ENCODE measurements at regions not wholly inside any gene's neighbourhood (a gene's known extent, or its start where the extent isn't known, plus 50 kb on each side); places are given as distances from the start of the nearest gene placed in this dataset.

- no peak for DNase-seq
These were observed 1045.9 kb downstream of the VRK1 start for GRCh38 chr14:97843066-97843465.

DNA sequence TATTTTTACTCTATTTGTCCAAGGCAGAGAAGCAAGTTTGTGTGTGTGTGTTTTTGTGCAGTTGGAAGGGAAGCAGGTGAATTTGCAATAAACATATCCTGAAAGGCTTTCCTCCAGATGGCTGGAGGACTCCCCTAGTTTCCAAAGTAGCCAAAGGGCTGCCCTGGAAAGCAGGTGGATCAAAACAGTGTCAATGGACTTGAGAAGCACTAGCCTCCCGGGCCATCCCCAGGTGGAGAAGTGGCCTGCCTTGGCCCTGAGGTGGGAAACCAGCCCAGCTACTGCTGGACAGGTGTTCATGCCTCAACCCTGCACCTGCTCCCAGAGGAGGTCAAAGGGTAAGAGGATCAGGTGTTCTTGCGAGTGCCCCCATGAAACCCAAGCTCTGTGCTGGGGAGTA is 1046.9 kb downstream of the VRK1 start:
- no peak for DNase-seq

DNA sequence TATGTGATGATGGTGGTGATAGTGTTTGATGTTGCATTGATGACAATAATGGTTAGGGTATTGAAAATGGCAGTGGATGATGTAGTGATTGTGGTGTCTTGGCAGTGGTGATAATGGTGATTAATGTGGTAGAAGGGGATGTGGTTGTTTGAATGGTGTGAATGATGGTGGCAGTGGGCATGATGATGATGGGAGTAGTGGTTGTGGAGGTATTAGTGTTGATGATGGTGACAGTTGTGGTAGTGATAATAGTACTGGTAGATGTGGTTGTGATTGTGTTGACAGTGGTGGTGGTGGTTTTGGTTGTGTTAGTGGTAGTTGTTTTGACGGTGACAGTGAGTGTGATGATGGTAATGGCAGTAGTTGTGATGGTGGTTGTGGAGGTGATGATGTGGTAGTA is 1049.0 kb downstream of the VRK1 start:
- no peak for DNase-seq

- DNase-seq = no peak
These were observed 1051.3 kb downstream of the VRK1 start for GRCh38 chr14:97848317-97848980.

DNA sequence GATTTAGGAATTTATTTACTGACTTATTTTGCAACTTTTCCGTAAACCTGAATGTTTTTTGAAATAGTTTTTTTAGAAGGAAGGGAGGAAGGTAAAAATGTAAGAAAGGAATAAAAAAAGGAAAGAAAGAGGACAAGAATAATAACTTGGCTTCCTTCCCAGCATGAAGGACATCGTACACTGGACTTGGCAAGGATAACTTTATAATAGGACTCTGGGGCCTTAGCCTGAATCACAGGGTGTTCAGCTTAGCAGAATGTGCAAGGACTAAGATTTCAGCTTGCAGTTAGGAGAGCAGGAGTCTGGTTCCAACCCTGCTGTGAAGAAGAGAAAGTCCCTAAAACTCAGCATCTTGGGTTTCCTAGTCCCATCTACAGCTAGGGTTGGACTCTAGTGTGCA is 1053.3 kb downstream of the VRK1 start:
- no peak for DNase-seq

GRCh38 chr14:97850886-97851285 is 1053.7 kb downstream of the VRK1 start:
- no peak for DNase-seq

DNA sequence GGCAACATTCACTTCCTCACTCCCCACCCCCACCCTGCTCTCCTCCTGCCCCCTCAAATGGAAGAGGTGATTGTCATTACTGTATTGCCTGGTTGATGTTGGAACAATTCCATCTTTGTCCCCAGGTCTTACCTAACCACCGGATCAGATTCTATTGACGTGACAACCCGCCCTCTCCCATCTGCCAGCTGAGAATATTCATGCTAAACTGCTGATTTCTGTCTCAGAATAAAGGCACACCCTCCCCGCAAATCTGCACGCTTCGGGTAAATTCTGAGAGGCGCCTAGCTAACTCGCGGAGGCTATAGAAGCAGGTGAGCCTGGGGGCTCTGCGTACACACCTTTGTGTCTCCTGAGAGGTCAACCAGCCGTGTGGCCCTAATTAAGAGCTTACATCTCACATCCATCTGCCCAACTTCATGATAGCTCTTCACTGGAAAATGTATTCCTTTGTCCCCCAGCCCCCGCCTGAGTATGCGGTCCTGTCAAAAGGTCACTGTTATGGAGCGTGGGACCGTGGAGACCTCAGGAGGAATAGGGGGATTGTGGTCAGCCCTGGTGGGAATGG is 1054.3 kb downstream of the VRK1 start:
- no peak for DNase-seq

DNA sequence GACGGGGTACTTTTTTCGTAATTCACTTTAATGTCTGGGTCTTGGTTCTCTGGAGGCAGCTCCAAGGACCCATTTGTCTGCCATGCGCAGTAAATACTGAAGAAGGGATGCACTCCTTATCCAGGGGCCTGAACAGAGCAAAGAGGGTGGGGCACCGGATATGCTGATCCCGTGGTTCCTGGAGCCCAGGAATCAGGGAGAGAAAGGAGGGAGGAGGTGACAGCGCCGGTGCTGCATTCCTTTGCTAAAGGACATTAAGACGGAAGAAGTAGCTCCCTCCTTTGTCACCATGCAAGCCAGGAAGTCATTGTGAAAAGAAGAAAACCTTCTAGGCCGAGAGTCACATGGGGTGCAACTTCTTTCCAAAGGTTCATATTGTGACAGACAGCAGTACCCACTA is 1057.7 kb downstream of the VRK1 start:
- DNase-seq = no peak

DNA sequence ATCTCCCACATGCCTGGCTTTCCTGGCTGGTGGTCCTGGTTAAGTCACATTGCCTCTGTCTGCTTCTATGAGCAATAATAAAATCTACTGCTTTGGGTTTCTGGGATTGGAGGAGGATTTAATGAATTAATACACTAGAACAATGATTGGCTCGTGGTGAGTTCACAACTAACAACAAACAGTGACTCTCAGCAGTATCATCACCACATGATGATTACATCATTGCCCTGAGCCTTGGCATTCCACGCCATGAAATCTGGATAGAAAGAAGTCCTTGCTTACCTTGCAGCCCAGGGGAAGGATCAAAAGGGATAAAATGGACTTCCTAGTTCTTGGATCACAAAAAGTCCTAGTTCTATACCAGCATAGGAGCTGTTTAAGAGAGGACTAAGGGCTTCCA is 1069.0 kb downstream of the VRK1 start:
- DNase-seq = no peak

DNA sequence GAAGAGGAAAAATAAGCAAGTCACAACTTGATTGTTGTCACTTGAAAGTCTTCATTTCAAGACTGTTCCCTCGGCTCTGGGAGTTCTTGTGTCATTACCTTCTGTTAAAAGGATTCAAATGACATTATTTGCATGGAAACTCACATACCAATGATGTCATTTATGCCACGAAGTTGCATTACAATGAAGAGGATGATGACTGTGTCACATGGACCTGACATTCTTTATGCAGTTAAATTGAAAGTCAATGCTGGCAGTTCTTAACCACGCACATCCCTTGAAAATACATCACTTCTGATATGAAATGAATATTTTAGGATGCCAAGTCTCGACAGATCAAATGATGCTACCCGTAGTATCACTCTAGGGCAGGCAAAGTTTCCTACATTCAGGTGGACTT is 1069.5 kb downstream of the VRK1 start:
- DNase-seq = no peak

DNA sequence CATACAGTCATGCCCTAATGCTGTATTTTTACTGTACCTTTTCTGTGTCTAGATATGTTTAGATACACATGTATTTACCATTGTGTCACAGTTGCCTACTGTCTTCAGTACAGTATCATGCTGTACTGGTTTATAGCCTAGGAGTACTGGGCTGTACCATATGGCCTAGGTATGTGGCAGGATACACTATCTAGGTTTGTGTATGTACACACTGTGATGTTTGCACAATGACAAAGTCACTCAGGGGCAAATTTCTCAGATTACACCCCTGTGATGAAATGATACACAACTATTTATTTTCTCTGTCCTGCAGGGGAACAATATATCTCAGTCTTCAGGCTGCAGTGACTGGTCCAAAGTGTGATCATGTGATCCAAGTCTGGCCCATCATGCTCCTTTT is 1076.1 kb downstream of the VRK1 start:
- DNase-seq = no peak

DNA sequence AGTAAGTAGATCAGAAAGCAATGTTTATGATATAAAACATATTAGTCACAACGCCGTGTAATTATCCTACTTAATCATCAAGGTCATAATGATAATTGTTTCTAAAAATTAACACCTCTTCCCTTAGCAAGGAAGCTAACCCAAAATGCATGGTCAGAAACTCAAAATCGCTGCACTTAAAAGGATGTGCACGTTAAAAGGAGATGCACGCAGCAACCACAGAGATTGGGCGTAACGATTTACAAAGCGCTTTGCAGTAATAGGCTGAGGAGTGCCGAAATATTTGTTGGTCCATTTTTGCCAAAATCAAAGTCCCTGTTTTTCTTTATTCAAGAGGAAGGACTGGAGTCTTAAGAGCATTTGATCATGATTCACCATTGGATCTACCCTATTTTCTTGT is 1077.2 kb downstream of the VRK1 start:
- no peak for DNase-seq

DNA sequence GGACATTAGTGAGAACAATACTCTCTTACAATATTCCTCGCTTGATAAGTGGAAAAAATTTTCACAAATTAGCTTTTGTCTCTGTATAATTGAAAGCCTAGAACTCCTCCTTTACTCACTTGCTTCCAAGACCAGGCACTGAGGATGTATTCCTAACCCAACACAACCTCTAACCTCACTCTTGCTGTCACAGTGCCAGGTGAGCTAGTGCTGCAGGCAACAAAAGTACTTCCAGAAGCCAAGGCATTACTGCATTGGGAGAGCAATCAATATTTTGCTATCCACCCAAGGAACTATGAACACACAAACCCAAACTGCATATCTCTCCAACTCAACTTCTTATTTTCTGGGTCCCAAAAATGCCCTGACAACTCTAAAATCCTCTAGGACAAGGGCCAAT is 1081.0 kb downstream of the VRK1 start:
- no peak for DNase-seq

- DNase-seq = no peak
These were observed 1081.5 kb downstream of the VRK1 start for GRCh38 chr14:97878727-97879126.

- no peak for DNase-seq
These were observed 1090.5 kb downstream of the VRK1 start for GRCh38 chr14:97887690-97888089.

DNA sequence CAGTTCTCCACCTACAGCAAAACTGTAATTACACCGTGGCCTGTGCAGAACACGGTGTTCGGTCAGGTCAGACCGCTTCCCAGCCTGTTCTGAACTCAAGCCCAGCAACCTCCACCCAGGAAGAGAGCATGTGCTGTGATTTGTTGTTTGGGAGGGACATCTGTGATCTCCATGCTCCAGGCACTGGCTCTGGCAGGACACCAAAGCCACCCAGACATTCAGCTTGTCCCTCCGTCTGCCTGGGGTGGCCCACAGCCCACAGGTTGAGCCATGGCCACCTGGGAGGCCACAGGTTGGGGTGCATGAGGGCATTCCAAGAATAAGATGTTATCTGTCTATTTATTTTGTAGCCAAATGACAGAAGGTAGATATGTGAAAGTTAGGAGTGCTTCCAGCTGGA is 1091.1 kb downstream of the VRK1 start:
- no peak for DNase-seq

DNA sequence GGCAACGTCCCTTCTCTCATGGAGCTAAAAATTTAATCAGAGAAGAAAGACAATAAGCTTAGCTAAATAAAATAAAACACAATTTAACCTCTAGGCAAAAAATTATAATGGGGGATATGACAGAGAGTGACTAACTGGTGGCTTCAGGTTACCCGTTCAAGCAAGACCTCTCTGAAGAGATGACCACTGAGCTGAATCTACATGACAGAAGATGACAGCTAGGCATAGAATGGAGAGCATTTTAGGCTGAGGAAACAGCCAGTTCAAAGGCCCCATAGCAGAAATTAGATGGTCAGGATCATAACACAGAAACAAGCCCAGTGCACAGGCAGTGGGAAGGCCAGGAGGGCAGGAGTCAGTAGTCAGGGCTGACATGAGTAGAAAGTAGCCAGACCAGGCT is 1094.3 kb downstream of the VRK1 start:
- DNase-seq = no peak

GRCh38 chr14:97894552-97894951 is 1097.4 kb downstream of the VRK1 start:
- no peak for DNase-seq

- no peak for DNase-seq
These were observed 1103.1 kb downstream of the VRK1 start for GRCh38 chr14:97900196-97900854.

- DNase-seq = no peak
These were observed 1105.4 kb downstream of the VRK1 start for GRCh38 chr14:97902630-97903029.

DNA sequence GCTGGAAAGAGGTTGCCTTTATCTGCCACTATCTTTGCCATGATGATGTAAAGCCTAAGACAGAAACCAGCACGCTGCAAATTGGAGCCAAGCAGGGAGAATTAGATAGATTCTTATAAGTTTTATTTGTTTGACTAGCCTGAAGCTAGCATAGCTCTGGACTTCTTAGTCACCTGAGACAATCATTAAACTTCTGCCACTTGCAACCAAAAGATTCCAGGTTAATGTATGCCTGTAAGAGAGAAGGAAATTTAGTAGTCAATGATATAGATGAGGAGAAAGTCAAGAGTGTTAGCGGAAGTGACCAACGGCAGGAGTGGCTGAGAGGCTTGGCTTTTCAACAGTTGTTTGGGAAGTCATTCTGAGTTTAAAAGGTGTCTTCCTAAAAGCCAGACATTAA is 1106.6 kb downstream of the VRK1 start:
- DNase-seq = no peak

GRCh38 chr14:97912217-97912616 is 1115.0 kb downstream of the VRK1 start:
- no peak for DNase-seq

DNA sequence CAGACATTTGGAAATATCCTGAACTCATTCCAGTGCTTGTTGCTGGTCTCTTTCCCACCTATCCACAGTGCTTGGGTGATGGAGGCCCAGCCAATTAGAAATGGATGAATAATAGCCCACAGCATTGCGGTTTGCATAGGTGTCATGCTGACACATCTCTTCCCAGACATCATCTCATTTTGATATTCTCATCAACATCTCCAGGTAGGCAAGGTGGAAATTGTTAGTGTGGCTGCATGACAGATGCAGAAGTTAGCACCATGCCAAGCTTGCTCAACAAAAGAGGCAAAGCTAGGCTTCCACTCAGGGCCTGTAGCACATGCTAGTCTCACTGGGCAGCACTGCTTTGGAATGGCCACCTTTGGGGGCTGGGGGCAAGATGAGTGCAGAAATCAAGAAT is 1118.9 kb downstream of the VRK1 start:
- no peak for DNase-seq

- DNase-seq = no peak
These were observed 1119.7 kb downstream of the VRK1 start for GRCh38 chr14:97916669-97917568.

All from Kasumi-1 (cell line).